CD4-positive, alpha-beta T cell treated with Interferon gamma for 1 hour (primary cell): ENCODE measurements at regions not wholly inside any gene's neighbourhood (a gene's known extent, or its start where the extent isn't known, plus 50 kb on each side); places are given as distances from the start of the nearest gene placed in this dataset.
"Not testable (repeated sequence)": the region's sequence is repeated elsewhere in the genome, so short reads cannot be mapped to it uniquely, and the experiment has no call there.

Source experiments
- DNase-seq: peaks from one replicate; pipeline ENCODE4 v3.0.0-alpha.2; 2020

- not testable (repeated sequence) for DNase-seq
Observed at GRCh38 chr9:64813072-64813471, 471.9 kb downstream of the FOXD4L5 start.

GRCh38 chr9:64778667-64779066 is 506.3 kb downstream of the FOXD4L5 start:
- not testable (repeated sequence) for DNase-seq

GRCh38 chr9:64776269-64776668 is 508.7 kb downstream of the FOXD4L5 start:
- not testable (repeated sequence) for DNase-seq

- peak; percentile 0 for DNase-seq
Observed at GRCh38 chr9:64774813-64775793, 509.9 kb downstream of the FOXD4L5 start.

- DNase-seq = not testable (repeated sequence)
Observed at GRCh38 chr9:64774004-64774812, 510.8 kb downstream of the FOXD4L5 start.

DNA sequence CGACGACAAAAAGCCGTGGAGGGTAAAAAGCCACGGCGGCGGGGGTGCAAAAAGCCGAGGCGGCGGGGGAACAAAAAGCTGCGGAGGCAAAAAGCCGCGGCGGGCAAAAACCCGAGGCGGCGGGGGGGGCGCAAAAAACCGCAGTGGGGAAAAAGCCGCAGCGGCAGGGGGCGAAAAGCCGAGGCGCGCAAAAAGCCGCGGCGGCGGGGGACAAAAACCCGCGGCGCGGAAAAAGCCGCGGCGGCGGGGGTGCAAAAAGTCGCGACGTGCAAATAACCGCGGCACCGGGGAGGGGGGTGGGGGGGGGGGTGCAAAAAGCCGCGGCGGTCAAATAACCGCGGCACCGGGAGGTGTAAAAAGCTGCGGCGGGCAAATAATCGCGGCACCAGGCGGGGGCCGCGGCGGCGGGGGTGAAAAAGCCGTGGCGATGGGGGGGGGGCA is 511.5 kb downstream of the FOXD4L5 start:
- peak; percentile 1 for DNase-seq

DNA sequence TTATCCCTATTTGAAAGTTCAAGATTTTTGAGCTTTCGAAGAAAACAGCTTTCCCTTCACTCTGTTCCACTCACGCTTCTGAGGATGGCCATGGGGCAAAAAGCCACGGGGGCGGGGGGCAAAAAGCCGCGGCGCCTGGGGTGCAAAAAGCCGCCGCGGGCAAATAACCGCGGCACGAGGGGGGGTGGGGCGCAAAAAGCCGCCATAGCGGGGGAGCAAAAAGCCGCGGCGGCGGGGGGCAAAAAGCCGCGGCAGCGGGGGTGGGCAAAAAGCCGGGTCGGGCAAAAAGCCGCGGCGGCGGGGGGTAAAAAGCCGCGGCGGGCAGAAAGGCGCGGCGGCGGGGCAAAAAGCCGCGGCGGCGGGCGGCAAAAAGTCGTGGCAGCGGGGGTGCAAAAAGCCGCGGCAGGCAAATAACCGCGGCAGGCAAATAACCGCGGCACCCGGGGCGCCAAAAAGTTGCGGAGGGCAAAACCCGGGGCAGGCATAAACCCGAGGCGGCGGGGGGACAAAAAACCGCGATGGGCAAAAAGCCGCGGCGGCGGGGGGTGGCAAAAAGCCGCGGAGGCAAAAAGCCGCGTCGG is 512.2 kb downstream of the FOXD4L5 start:
- not testable (repeated sequence) for DNase-seq

DNA sequence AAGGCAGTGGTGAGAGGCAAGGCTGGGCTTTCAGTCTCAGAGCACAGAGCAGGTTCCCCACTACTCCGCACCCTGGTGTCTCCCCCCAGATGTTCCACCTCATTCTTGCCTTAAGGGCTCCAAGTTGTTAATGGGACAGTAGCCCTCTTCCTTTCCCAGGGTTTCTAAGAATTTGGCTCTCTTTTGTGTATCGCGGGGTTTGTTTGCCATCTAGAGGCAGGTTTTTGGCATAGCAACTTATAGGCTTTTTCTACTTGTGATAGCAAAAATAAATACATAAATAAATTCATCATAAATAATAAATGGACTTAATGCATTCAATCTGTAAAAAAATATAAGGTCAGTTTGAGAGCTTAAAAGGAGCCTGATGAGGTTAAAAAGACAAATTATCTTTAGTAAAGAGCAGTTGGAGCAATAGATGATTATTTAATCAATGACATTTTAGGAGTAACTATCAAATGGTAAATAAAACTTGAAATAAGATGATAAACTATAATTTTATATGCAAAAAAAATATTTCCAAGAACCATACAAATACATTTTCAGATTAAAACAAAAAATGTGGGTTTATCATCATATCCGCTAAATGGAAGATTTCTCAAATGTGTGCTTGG is 512.8 kb downstream of the FOXD4L5 start:
- DNase-seq = not testable (repeated sequence)
